Parathyroid adenoma (tissue), 2 donors: ENCODE measurements at regions not wholly inside any gene's neighbourhood (a gene's known extent, or its start where the extent isn't known, plus 50 kb on each side); places are given as distances from the start of the nearest gene placed in this dataset.

Source experiments
- H2AFZ ChIP-seq: fragments of 300-600 bp; sonication (generic); one replicate; pipeline ENCODE4 v1.7.0; 2017; ENCODE audit warnings: antibody characterized with exemption, mild to moderate bottlenecking
- H3K27ac ChIP-seq: fragments of 300-600 bp; sonication (generic); one replicate; pipeline ENCODE4 v1.7.0; 2017
- H3K27me3 ChIP-seq: fragments of 300-600 bp; sonication (generic); one replicate; pipeline ENCODE4 v1.7.0; 2017; ENCODE audit warnings: low read length; ENCODE audit not compliant: control insufficient read depth, insufficient read depth
- H3K36me3 ChIP-seq: fragments of 300-600 bp; sonication (generic); one replicate; pipeline ENCODE4 v1.7.0; 2017; ENCODE audit warnings: low read length; ENCODE audit not compliant: control insufficient read depth, insufficient read depth
- H3K4me1 ChIP-seq: fragments of 300-600 bp; sonication (generic); one replicate; pipeline ENCODE4 v1.7.0; 2017; ENCODE audit warnings: control low read depth
- H3K4me2 ChIP-seq: fragments of 300-600 bp; sonication (generic); one replicate; pipeline ENCODE4 v1.7.0; 2017; ENCODE audit warnings: low read length
- H3K4me3 ChIP-seq: fragments of 300-600 bp; sonication (generic); one replicate; pipeline ENCODE4 v1.7.0; 2017; ENCODE audit warnings: low read depth, low read length
- H3K79me2 ChIP-seq: fragments of 300-600 bp; sonication (generic); one replicate; pipeline ENCODE4 v1.7.0; 2017; ENCODE audit warnings: control low read depth
- H3K9ac ChIP-seq: fragments of 300-600 bp; sonication (generic); one replicate; pipeline ENCODE4 v1.7.0; 2017; ENCODE audit warnings: mild to moderate bottlenecking
- H3K9me3 ChIP-seq: fragments of 300-600 bp; sonication (generic); one replicate; pipeline ENCODE4 v1.7.0; 2017; ENCODE audit warnings: low read length; ENCODE audit not compliant: control insufficient read depth
- TF ChIP-seq, protein P1 (sequence below): fragments of 300-600 bp; sonication (generic); IDR thresholded peaks from one replicate; pipeline ENCODE4 v1.7.0; 2017; ENCODE audit warnings: antibody characterized with exemption, mild to moderate bottlenecking
- donor health status: primary hyperparathyroidism.

GRCh38 chr13:103291798-103292572 is 225.8 kb upstream of the SLC10A2 start:
- Histone ChIP-seq H3K4me2 (no peak overlapping the region), H3K79me2 (no peaks in the 10 kb centered on the region), H3K4me1 (no peaks in the 10 kb centered on the region), H3K36me3 (no peaks in the 10 kb centered on the region), H3K27me3 (no peaks in the 10 kb centered on the region), H3K4me3 (no peak overlapping the region), H3K27ac (no peak overlapping the region), H2AFZ (no peak overlapping the region), H3K9ac (no peak overlapping the region), H3K9me3 (no peaks in the 10 kb centered on the region)
- TF ChIP-seq, protein P1, sequence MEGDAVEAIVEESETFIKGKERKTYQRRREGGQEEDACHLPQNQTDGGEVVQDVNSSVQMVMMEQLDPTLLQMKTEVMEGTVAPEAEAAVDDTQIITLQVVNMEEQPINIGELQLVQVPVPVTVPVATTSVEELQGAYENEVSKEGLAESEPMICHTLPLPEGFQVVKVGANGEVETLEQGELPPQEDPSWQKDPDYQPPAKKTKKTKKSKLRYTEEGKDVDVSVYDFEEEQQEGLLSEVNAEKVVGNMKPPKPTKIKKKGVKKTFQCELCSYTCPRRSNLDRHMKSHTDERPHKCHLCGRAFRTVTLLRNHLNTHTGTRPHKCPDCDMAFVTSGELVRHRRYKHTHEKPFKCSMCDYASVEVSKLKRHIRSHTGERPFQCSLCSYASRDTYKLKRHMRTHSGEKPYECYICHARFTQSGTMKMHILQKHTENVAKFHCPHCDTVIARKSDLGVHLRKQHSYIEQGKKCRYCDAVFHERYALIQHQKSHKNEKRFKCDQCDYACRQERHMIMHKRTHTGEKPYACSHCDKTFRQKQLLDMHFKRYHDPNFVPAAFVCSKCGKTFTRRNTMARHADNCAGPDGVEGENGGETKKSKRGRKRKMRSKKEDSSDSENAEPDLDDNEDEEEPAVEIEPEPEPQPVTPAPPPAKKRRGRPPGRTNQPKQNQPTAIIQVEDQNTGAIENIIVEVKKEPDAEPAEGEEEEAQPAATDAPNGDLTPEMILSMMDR: no peak

GRCh38 chr13:103291226-103291625 is 225.0 kb upstream of the SLC10A2 start:
- no peak overlapping the region for H3K27ac ChIP-seq
- no peaks in the 10 kb centered on the region for H3K4me1 ChIP-seq
- no peaks in the 10 kb centered on the region for H3K79me2 ChIP-seq
- no peak overlapping the region for H3K9ac ChIP-seq
- H3K4me2 ChIP-seq: no peak overlapping the region
- H3K9me3 ChIP-seq: no peaks in the 10 kb centered on the region
- H3K4me3 ChIP-seq: no peak overlapping the region
- no peak overlapping the region for H2AFZ ChIP-seq
- H3K27me3 ChIP-seq: no peaks in the 10 kb centered on the region
- TF ChIP-seq, protein P1: no peak
- no peaks in the 10 kb centered on the region for H3K36me3 ChIP-seq

DNA sequence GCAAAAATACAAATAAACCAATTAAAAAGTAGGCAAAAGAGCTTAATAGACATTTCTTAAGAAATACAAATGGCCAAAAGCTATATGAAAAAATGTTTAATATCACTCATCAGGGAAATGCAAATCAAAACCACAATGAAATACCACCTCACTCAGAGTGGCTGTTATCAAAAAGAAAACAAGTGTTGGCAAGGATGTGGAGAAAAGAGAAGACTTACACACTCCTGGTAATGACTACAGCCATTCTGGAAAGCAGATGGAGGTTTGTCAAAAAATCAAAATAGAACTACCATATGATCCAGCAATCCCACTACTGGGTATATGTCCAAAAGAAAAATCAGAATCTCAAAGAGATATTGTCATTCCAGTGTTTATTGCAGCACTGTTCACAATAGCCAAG is 223.5 kb upstream of the SLC10A2 start:
- TF ChIP-seq, protein P1: no peak

DNA sequence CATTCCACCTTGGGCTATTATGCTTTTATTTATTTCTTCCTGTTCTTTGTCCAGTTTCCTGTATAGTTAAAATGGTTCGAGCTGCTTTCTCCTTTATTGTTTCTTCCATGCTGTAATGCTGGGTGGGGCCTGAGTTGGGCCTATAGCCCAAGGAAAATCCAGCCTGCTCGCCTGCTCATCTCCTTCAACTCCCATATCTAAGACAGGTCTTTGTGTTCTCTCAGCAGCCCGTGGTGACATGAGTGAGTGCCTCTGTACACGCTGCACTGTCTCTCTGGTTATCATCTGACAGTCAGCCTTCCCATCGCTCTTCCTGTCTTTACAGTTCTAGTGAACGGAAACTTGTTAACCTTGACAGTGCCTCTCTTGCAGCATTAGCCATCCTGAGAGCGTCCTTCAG is 221.9 kb upstream of the SLC10A2 start:
- Histone ChIP-seq H3K36me3 (no peaks in the 10 kb centered on the region), H3K4me1 (no peaks in the 10 kb centered on the region), H3K27ac (no peak overlapping the region), H3K4me2 (no peak overlapping the region), H3K27me3 (no peaks in the 10 kb centered on the region), H3K9me3 (no peaks in the 10 kb centered on the region), H3K9ac (no peak overlapping the region), H3K79me2 (no peaks in the 10 kb centered on the region), H3K4me3 (no peak overlapping the region), H2AFZ (no peak overlapping the region)
- TF ChIP-seq, protein P1: no peak

More for the DNA sequence above, 223.5 kb upstream of the SLC10A2 start:
- Histone ChIP-seq H3K27me3 (no peaks in the 10 kb centered on the region), H2AFZ (no peak overlapping the region), H3K36me3 (no peaks in the 10 kb centered on the region), H3K4me3 (no peak overlapping the region), H3K4me2 (no peak overlapping the region), H3K9me3 (no peaks in the 10 kb centered on the region), H3K4me1 (no peaks in the 10 kb centered on the region), H3K79me2 (no peaks in the 10 kb centered on the region), H3K27ac (no peak overlapping the region), H3K9ac (no peak overlapping the region)

GRCh38 chr13:103287659-103288058 is 221.4 kb upstream of the SLC10A2 start:
- H3K27me3 ChIP-seq: no peaks in the 10 kb centered on the region
- H3K79me2 ChIP-seq: no peaks in the 10 kb centered on the region
- no peak overlapping the region for H3K4me3 ChIP-seq
- H3K9me3 ChIP-seq: no peaks in the 10 kb centered on the region
- H3K36me3 ChIP-seq: no peaks in the 10 kb centered on the region
- no peak overlapping the region for H3K27ac ChIP-seq
- no peaks in the 10 kb centered on the region for H3K4me1 ChIP-seq
- no peak overlapping the region for H2AFZ ChIP-seq
- H3K4me2 ChIP-seq: no peak overlapping the region
- TF ChIP-seq, protein P1: no peak
- no peak overlapping the region for H3K9ac ChIP-seq
